Bronchial epithelial cell (primary cell): ENCODE measurements at regions not wholly inside any gene's neighbourhood (a gene's known extent, or its start where the extent isn't known, plus 50 kb on each side); places are given as distances from the start of the nearest gene placed in this dataset.

Source experiments
- DNase-seq: peaks from one replicate; pipeline ENCODE4 v3.0.0-alpha.2; 2010; ENCODE audit warnings: low read depth
- FAIRE-seq: peaks from 2 replicates; lab custom pipeline; 2011; peaks lifted over from hg19 to GRCh38; lab: Jason Lieb, UNC
- H3K27me3 ChIP-seq: 2 replicates; pipeline ENCODE4 v1.5.1; 2011; ENCODE audit warnings: low read length; ENCODE audit not compliant: control insufficient read depth, insufficient read depth
- H3K36me3 ChIP-seq: 2 replicates; pipeline ENCODE4 v1.5.1; 2011; ENCODE audit warnings: low read length; ENCODE audit not compliant: control insufficient read depth, insufficient read depth
- H3K4me3 ChIP-seq: 2 replicates; pipeline ENCODE4 v1.5.1; 2011; ENCODE audit warnings: mild to moderate bottlenecking, low read depth, low read length, control low read depth
- CTCF ChIP-seq: IDR thresholded peaks from 2 replicates; pipeline ENCODE4 v1.5.1; 2011; ENCODE audit warnings: mild to moderate bottlenecking, moderate library complexity, low read length, control low read depth, inconsistent platforms; ENCODE audit not compliant: insufficient read depth, severe bottlenecking

- no peaks in the 10 kb centered on the region for H3K27me3 ChIP-seq
- H3K36me3 ChIP-seq, result no peaks in the 10 kb centered on the region
- H3K4me3 ChIP-seq, result no peak overlapping the region
- FAIRE-seq (no peak), DNase-seq (peak; percentile 60)
- TF ChIP-seq CTCF, result no peak
Measured at GRCh38 chr1:183721041-183721440, 67.9 kb upstream of the APOBEC4 start.

- TF ChIP-seq CTCF, result no peak
- FAIRE-seq, result no peak
- DNase-seq, result peak; percentile 19
- H3K27me3 ChIP-seq, result no peaks in the 10 kb centered on the region
- no peaks in the 10 kb centered on the region for H3K36me3 ChIP-seq
- no peak overlapping the region for H3K4me3 ChIP-seq
Measured at GRCh38 chr1:183720028-183720427, 66.9 kb upstream of the APOBEC4 start.

- no peak for FAIRE-seq
- no peak for TF ChIP-seq CTCF
Measured at GRCh38 chr1:183719289-183719688, 66.2 kb upstream of the APOBEC4 start.

GRCh38 chr1:183716286-183716685 is 63.2 kb upstream of the APOBEC4 start:
- FAIRE-seq, result no peak
- H3K36me3 ChIP-seq, result no peaks in the 10 kb centered on the region
- no peak for TF ChIP-seq CTCF
- H3K27me3 ChIP-seq, result no peaks in the 10 kb centered on the region
- DNase-seq, result no peak
- H3K4me3 ChIP-seq, result no peak overlapping the region

More at GRCh38 chr1:183719289-183719688, 66.2 kb upstream of the APOBEC4 start:
- Histone ChIP-seq H3K36me3 (no peaks in the 10 kb centered on the region), H3K4me3 (no peak overlapping the region), H3K27me3 (no peaks in the 10 kb centered on the region)
- DNase-seq, result no peak

- no peak overlapping the region for H3K4me3 ChIP-seq
- FAIRE-seq (no peak), DNase-seq (no peak)
- H3K36me3 ChIP-seq, result no peaks in the 10 kb centered on the region
- H3K27me3 ChIP-seq, result no peaks in the 10 kb centered on the region
- TF ChIP-seq CTCF, result no peak
Measured at GRCh38 chr1:183711741-183712361, 58.7 kb upstream of the APOBEC4 start.

GRCh38 chr1:183711165-183711682 is 58.1 kb upstream of the APOBEC4 start:
- no peak for TF ChIP-seq CTCF
- DNase-seq, result no peak
- Histone ChIP-seq H3K27me3 (no peaks in the 10 kb centered on the region), H3K36me3 (no peaks in the 10 kb centered on the region), H3K4me3 (no peak overlapping the region)
- FAIRE-seq, result no peak
